ENCODE measurements at regions not wholly inside any gene's neighbourhood (a gene's known extent, or its start where the extent isn't known, plus 50 kb on each side); places are given as distances from the start of the nearest gene placed in this dataset.

GRCh38 chr11:70616317-70616716 lies 218.0 kb downstream of the CTTN start:
- intact Hi-C loops (cut with DNase I) = no loop called here
- no peak for DNase-seq
- 81 to 88% (median 82%) methylated on average over 7 of the region's 7 CpGs for WGBS, 3 donors
- no peak overlapping the region for H3K4me3 ChIP-seq
- TF ChIP-seq EP300 (IDR thresholded peaks at IDR 0.05) (no peak), CTCF (IDR thresholded peaks at IDR 0.05) (no peak), POLR2A (IDR thresholded peaks at IDR 0.05) (no peak)
- H3K9me3 ChIP-seq = peaks cover 0 to 6% of the 10 kb centered on the region in 2 donors
- H3K36me3 ChIP-seq = no peaks in the 10 kb centered on the region
- no peaks in the 10 kb centered on the region for H3K4me1 ChIP-seq (ENCODE audit: insufficient read depth)
- H3K27ac ChIP-seq = no peak overlapping the region
- H3K27me3 ChIP-seq = no peaks in the 10 kb centered on the region

GRCh38 chr11:70616938-70617654 lies 218.8 kb downstream of the CTTN start:
- no peak for DNase-seq
- H3K27me3 ChIP-seq = no peaks in the 10 kb centered on the region
- H3K36me3 ChIP-seq = no peaks in the 10 kb centered on the region
- intact Hi-C loops (cut with DNase I) = no loop called here
- TF ChIP-seq POLR2A (IDR thresholded peaks at IDR 0.05) = no peak
- no peak for TF ChIP-seq EP300 (IDR thresholded peaks at IDR 0.05)
- no peak for TF ChIP-seq CTCF (IDR thresholded peaks at IDR 0.05)
- H3K4me3 ChIP-seq = no peak overlapping the region
- H3K27ac ChIP-seq = no peak overlapping the region
- 26 to 30% (median 27%) methylated on average over 12 of the region's 12 CpGs for WGBS, 3 donors
- peaks cover 0 to 6% of the 10 kb centered on the region in 2 donors for H3K9me3 ChIP-seq
- no peaks in the 10 kb centered on the region for H3K4me1 ChIP-seq (ENCODE audit: insufficient read depth)

- no peaks in the 10 kb centered on the region for H3K4me1 ChIP-seq (ENCODE audit: insufficient read depth)
- 82 to 89% (median 89%) methylated on average over 22 of the region's 22 CpGs for WGBS, 3 donors
- intact Hi-C loops (cut with DNase I) = no loop called here
- TF ChIP-seq CTCF (IDR thresholded peaks at IDR 0.05) = no peak
- no peak for TF ChIP-seq POLR2A (IDR thresholded peaks at IDR 0.05)
- H3K27ac ChIP-seq = no peak overlapping the region
- H3K9me3 ChIP-seq = peaks cover 0 to 6% of the 10 kb centered on the region in 2 donors
- no peak overlapping the region for H3K4me3 ChIP-seq
- no peak for DNase-seq
- no peaks in the 10 kb centered on the region for H3K27me3 ChIP-seq
- H3K36me3 ChIP-seq = no peaks in the 10 kb centered on the region
These were observed 220.2 kb downstream of the CTTN start for GRCh38 chr11:70618431-70619101.

- peaks cover 0 to 6% of the 10 kb centered on the region in 2 donors for H3K9me3 ChIP-seq
- no peak for TF ChIP-seq CTCF (IDR thresholded peaks at IDR 0.05)
- H3K36me3 ChIP-seq = no peaks in the 10 kb centered on the region
- H3K4me1 ChIP-seq (ENCODE audit: insufficient read depth) = no peaks in the 10 kb centered on the region
- no peaks in the 10 kb centered on the region for H3K27me3 ChIP-seq
- H3K27ac ChIP-seq = no peak overlapping the region
- intact Hi-C loops (cut with DNase I) = no loop called here
- 70 to 82% (median 79%) methylated on average over 7 of the region's 7 CpGs for WGBS, 3 donors
- no peak overlapping the region for H3K4me3 ChIP-seq
- no peak for DNase-seq
These were observed 221.3 kb downstream of the CTTN start for GRCh38 chr11:70619591-70619990.

Data from ovary (tissue), 7 donors.